ENCODE measurements at regions not wholly inside any gene's neighbourhood (a gene's known extent, or its start where the extent isn't known, plus 50 kb on each side); places are given as distances from the start of the nearest gene placed in this dataset.

- H3K27ac Mint-ChIP-seq, result no peak overlapping the region
Measured at GRCh38 chrX:40831750-40832149, 96.4 kb upstream of the MED14 start.

GRCh38 chrX:40832723-40833122 lies 97.4 kb upstream of the MED14 start:
- DNase-seq (no peak), ATAC-seq (ENCODE audit: low read depth in 2 of 2) (no peak)
- H3K4me1 Mint-ChIP-seq, result no peaks in the 10 kb centered on the region
- no peaks in the 10 kb centered on the region for H3K36me3 Mint-ChIP-seq
- peaks cover 0 to 14% (median 0%) of the 10 kb centered on the region in 3 donors for H3K27me3 Mint-ChIP-seq
- H3K4me3 Mint-ChIP-seq, result no peak overlapping the region
- H3K9me3 Mint-ChIP-seq, result no peaks in the 10 kb centered on the region
- H3K27ac Mint-ChIP-seq, result no peak overlapping the region

More at GRCh38 chrX:40831750-40832149, 96.4 kb upstream of the MED14 start:
- H3K27me3 Mint-ChIP-seq, result peaks cover 0 to 14% (median 0%) of the 10 kb centered on the region in 3 donors
- no peaks in the 10 kb centered on the region for H3K4me1 Mint-ChIP-seq
- H3K36me3 Mint-ChIP-seq, result no peaks in the 10 kb centered on the region
- H3K9me3 Mint-ChIP-seq, result no peaks in the 10 kb centered on the region
- no peak overlapping the region for H3K4me3 Mint-ChIP-seq
- no peak for DNase-seq
- no peak for ATAC-seq (ENCODE audit: low read depth in 2 of 2)

- Mint-ChIP-seq H3K36me3 (no peaks in the 10 kb centered on the region), H3K4me3 (no peak overlapping the region), H3K9me3 (peaks cover 0 to 8% (median 3%) of the 10 kb centered on the region in 7 donors), H3K27ac (no peak overlapping the region), H3K4me1 (no peaks in the 10 kb centered on the region), H3K27me3 (peaks cover 0 to 14% (median 0%) of the 10 kb centered on the region in 3 donors)
- ATAC-seq (ENCODE audit: low read depth in 2 of 2), result no peak
- no peak for DNase-seq
Measured at GRCh38 chrX:40834225-40834624, 98.9 kb upstream of the MED14 start.

DNA sequence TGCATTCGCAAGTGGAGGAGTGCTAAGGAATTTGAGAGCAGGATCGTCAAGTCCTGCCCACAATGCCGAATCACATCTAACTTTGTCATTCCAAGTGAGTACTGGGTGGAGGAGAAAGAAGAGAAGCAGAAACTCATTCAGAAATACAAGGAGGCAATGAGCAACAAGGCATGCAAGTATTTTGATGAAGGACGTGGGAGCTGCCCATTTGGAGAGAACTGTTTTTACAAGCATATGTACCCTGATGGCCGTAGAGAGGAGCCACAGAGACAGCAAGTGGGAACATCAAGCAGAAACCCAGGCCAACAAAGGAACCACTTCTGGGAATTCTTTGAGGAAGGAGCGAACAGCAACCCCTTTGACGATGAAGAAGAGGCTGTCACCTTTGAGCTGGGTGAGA lies 100.2 kb upstream of the MED14 start:
- Mint-ChIP-seq H3K36me3 (peaks cover 9 to 11% of the 10 kb centered on the region in 2 donors), H3K4me1 (no peaks in the 10 kb centered on the region), H3K27me3 (peaks cover 0 to 24% (median 4%) of the 10 kb centered on the region in 3 donors), H3K9me3 (peaks cover 6 to 21% (median 13%) of the 10 kb centered on the region in 7 donors), H3K27ac (no peak overlapping the region), H3K4me3 (no peak overlapping the region)
- ATAC-seq (ENCODE audit: low read depth in 2 of 2) (no peak), DNase-seq (no peak)

GRCh38 chrX:40843643-40844042 lies 108.3 kb upstream of the MED14 start:
- H3K4me3 Mint-ChIP-seq, result no peak overlapping the region

GRCh38 chrX:40844471-40844870 lies 109.1 kb upstream of the MED14 start:
- Mint-ChIP-seq H3K4me3 (no peak overlapping the region), H3K36me3 (peaks cover 15 to 27% of the 10 kb centered on the region in 2 donors), H3K4me1 (no peaks in the 10 kb centered on the region), H3K9me3 (peaks cover 10 to 45% (median 31%) of the 10 kb centered on the region in 7 donors), H3K27me3 (peaks cover 5 to 43% (median 20%) of the 10 kb centered on the region in 3 donors), H3K27ac (no peak overlapping the region)
- DNase-seq (no peak), ATAC-seq (ENCODE audit: low read depth in 2 of 2) (no peak)

More at GRCh38 chrX:40843643-40844042, 108.3 kb upstream of the MED14 start:
- no peak for ATAC-seq (ENCODE audit: low read depth in 2 of 2)
- Mint-ChIP-seq H3K27ac (no peak overlapping the region), H3K27me3 (peaks cover 5 to 38% (median 20%) of the 10 kb centered on the region in 3 donors), H3K36me3 (peaks cover 15 to 27% of the 10 kb centered on the region in 2 donors), H3K9me3 (peaks cover 12 to 50% (median 33%) of the 10 kb centered on the region in 7 donors), H3K4me1 (no peaks in the 10 kb centered on the region)
- DNase-seq, result no peak

DNA sequence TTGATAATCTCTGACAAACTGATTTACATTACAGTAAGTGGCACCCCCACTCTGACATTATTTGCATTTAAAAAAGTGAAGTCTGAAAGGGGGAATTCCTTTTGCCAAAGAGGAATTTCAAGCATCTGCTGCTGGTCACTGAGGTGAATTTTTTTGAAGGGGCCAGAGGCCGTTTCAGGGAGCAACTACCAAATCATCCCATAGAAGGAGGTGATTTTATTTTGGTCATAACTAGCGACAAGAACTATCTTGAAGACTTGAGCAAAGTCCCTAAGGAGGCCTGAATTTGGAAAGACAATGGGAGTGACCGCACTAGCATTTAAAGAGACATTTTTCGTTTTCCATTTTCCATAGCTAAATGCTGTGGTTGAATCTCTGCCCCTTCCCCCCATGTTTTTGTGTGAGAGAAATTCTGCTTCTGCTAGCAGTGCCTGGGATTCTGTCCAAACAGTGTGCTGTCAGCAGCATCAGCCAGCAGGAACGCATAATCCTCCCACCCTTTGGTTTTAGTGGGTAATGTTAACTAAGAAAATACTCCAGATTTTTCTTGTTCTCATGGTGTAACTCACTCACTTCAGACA lies 110.1 kb upstream of the MED14 start:
- peaks cover 10 to 43% (median 31%) of the 10 kb centered on the region in 7 donors for H3K9me3 Mint-ChIP-seq

GRCh38 chrX:40849906-40850823 lies 114.8 kb upstream of the MED14 start:
- peaks cover 4 to 20% (median 9%) of the 10 kb centered on the region in 7 donors for H3K9me3 Mint-ChIP-seq

More for the DNA sequence above, 110.1 kb upstream of the MED14 start:
- Mint-ChIP-seq H3K4me3 (no peak overlapping the region), H3K27ac (no peak overlapping the region), H3K4me1 (no peaks in the 10 kb centered on the region), H3K36me3 (peaks cover 7 to 27% of the 10 kb centered on the region in 2 donors), H3K27me3 (peaks cover 5 to 44% (median 17%) of the 10 kb centered on the region in 3 donors)
- no peak for ATAC-seq (ENCODE audit: low read depth in 2 of 2)
- no peak for DNase-seq

GRCh38 chrX:40852586-40852985 lies 117.2 kb upstream of the MED14 start:
- DNase-seq, result no peak
- Mint-ChIP-seq H3K4me1 (no peaks in the 10 kb centered on the region), H3K9me3 (peaks cover 4 to 24% (median 9%) of the 10 kb centered on the region in 7 donors), H3K27ac (no peak overlapping the region), H3K4me3 (no peak overlapping the region), H3K27me3 (peaks cover 0 to 33% (median 0%) of the 10 kb centered on the region in 3 donors), H3K36me3 (peaks cover 0 to 12% of the 10 kb centered on the region in 2 donors)
- no peak for ATAC-seq (ENCODE audit: low read depth in 2 of 2)

More at GRCh38 chrX:40849906-40850823, 114.8 kb upstream of the MED14 start:
- H3K4me1 Mint-ChIP-seq, result no peaks in the 10 kb centered on the region
- no peak overlapping the region for H3K4me3 Mint-ChIP-seq
- DNase-seq (no peak), ATAC-seq (ENCODE audit: low read depth in 2 of 2) (no peak)
- H3K27me3 Mint-ChIP-seq, result peaks cover 0 to 42% (median 0%) of the 10 kb centered on the region in 3 donors
- H3K36me3 Mint-ChIP-seq, result peaks cover 0 to 12% of the 10 kb centered on the region in 2 donors
- no peak overlapping the region for H3K27ac Mint-ChIP-seq

DNA sequence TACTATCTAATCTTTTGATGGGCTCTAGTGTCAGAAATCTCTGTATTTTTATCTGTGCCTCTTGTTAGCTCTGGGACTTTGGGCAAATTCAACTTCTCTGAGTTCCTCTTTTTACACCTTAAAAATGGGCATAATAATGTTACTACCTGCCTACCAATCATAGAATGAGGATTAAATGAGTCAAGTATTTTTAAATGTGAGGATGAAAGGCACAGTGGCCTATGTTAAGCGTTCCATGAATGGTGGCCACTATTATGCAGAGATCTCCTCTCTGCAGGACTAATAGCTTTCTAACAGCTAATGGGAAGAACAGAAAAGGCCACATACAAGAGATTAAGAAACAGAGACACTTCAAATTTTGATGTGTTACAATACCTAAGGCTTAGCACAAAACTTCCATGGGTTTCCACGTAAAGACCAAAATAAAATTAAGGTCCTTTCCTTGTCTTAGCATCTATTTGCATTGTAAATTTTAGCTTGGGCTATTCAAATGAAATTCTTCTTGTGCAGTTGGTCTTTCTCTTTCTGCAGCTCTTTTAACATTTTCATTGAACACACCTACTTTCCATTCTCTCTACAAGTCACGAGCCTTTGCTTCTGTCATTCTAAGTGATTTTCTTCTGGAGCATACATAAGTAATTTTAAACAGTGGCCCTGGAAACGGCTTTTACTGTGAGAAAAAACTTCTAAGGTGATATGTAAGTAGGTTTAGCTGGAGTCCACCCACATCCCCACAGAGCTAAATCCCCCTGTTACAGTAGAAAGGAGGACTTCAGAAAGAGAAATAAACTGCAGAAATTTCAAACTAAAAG lies 117.9 kb upstream of the MED14 start:
- Mint-ChIP-seq H3K4me3 (no peak overlapping the region), H3K27me3 (peaks cover 0 to 33% (median 0%) of the 10 kb centered on the region in 3 donors), H3K9me3 (peaks cover 4 to 24% (median 9%) of the 10 kb centered on the region in 7 donors), H3K36me3 (peaks cover 0 to 12% of the 10 kb centered on the region in 2 donors), H3K4me1 (no peaks in the 10 kb centered on the region), H3K27ac (no peak overlapping the region)
- DNase-seq (no peak), ATAC-seq (ENCODE audit: low read depth in 2 of 2) (no peak)

GRCh38 chrX:40853816-40854123 lies 118.4 kb upstream of the MED14 start:
- Mint-ChIP-seq H3K36me3 (peaks cover 0 to 12% of the 10 kb centered on the region in 2 donors), H3K4me3 (no peak overlapping the region), H3K4me1 (no peaks in the 10 kb centered on the region), H3K27ac (no peak overlapping the region), H3K27me3 (peaks cover 0 to 33% (median 0%) of the 10 kb centered on the region in 3 donors), H3K9me3 (peaks cover 4 to 24% (median 9%) of the 10 kb centered on the region in 7 donors)
- ATAC-seq (ENCODE audit: low read depth in 2 of 2), result no peak
- DNase-seq, result no peak

- no peak for DNase-seq
- ATAC-seq (ENCODE audit: low read depth in 2 of 2), result no peak
- H3K27me3 Mint-ChIP-seq, result peaks cover 0 to 30% (median 3%) of the 10 kb centered on the region in 3 donors
- H3K9me3 Mint-ChIP-seq, result peaks cover 4 to 26% (median 9%) of the 10 kb centered on the region in 7 donors
- H3K4me1 Mint-ChIP-seq, result no peaks in the 10 kb centered on the region
- no peak overlapping the region for H3K27ac Mint-ChIP-seq
- H3K4me3 Mint-ChIP-seq, result no peak overlapping the region
- H3K36me3 Mint-ChIP-seq, result peaks cover 0 to 12% of the 10 kb centered on the region in 2 donors
Measured at GRCh38 chrX:40854242-40854641, 118.9 kb upstream of the MED14 start.

GRCh38 chrX:40855411-40855810 lies 120.1 kb upstream of the MED14 start:
- H3K4me3 Mint-ChIP-seq, result no peak overlapping the region
- no peaks in the 10 kb centered on the region for H3K4me1 Mint-ChIP-seq

More at GRCh38 chrX:40855411-40855810, 120.1 kb upstream of the MED14 start:
- DNase-seq (no peak), ATAC-seq (ENCODE audit: low read depth in 2 of 2) (no peak)
- Mint-ChIP-seq H3K27ac (no peak overlapping the region), H3K27me3 (peaks cover 0 to 29% (median 6%) of the 10 kb centered on the region in 3 donors), H3K9me3 (peaks cover 0 to 16% (median 7%) of the 10 kb centered on the region in 7 donors), H3K36me3 (peaks cover 0 to 1% of the 10 kb centered on the region in 2 donors)
